Testis (tissue), 2 donors: ENCODE measurements at regions not wholly inside any gene's neighbourhood (a gene's known extent, or its start where the extent isn't known, plus 50 kb on each side); places are given as distances from the start of the nearest gene placed in this dataset.

Source experiments
- DNase-seq: peaks from one replicate; pipeline ENCODE4 v3.0.0-alpha.2; 2019
- H3K27ac ChIP-seq, 2 donors: fragments of 200-600 bp; sonication (generic); one replicate each; pipeline ENCODE4 v1.5.1; 2019
- H3K27me3 ChIP-seq: fragments of 200-600 bp; sonication (generic); one replicate; pipeline ENCODE4 v1.5.1; 2019
- H3K36me3 ChIP-seq: fragments of 200-600 bp; sonication (generic); one replicate; pipeline ENCODE4 v1.5.1; 2017; ENCODE audit warnings: low read depth; ENCODE audit errors: missing control alignments
- H3K4me1 ChIP-seq: fragments of 200-600 bp; sonication (generic); one replicate; pipeline ENCODE4 v1.5.1; 2019
- H3K4me3 ChIP-seq, 2 donors: fragments of 200-600 bp; sonication (generic); one replicate each; pipeline ENCODE4 v1.5.1; 2017 to 2019
- H3K9me3 ChIP-seq: fragments of 200-600 bp; sonication (generic); one replicate; pipeline ENCODE4 v1.5.1; 2017
- POLR2A ChIP-seq: fragments of 450-650 bp; IDR thresholded peaks from one replicate; pipeline ENCODE4 v1.6.1; 2017; ENCODE audit warnings: antibody characterized with exemption, mild to moderate bottlenecking, moderate library complexity
- WGBS, 2 donors: methylation state at CpG; one replicate each; pipeline ENCODE4 v1.1.5; 2018; 5-methylcytosine and 5-hydroxymethylcytosine counted together
- intact Hi-C: fragments of 100-400 bp; cut with DNase I; formaldehyde crosslinking; loops from one replicate; pipeline ENCODE4 v1.15.1; 2023; ENCODE audit warnings: low total_unique reads
- TF ChIP-seq, protein P1 (sequence below), 3 experiments: fragments of 450-650 bp in 2 of 3; fragments of 200-600 bp in 1 of 3; sonication (generic) in 1 of 3; IDR thresholded peaks; one replicate each; pipeline ENCODE4 v1.5.1; 2016 to 2019; ENCODE audit warnings: antibody characterized with exemption in 3 of 3, mild to moderate bottlenecking in 2 of 3, moderate library complexity in 1 of 3

DNA sequence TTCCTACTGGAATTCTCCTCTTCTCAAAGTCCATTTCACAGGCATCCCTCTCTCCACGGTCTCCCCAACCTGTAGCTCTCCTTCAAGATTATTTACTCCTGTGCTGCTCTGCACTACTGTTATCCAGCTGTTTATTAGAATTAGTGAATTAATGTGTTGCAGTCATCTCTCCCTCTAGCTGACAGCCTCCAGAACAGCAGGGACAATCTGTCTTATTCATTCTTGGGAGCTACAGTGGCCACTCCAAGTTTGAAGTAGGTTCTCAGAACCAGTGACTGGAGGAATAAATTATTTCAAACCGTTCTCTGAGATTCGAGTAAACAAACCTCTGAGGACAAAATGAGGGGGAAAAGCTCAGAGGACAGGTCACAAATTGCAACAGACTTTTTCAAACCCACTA is 330.9 kb downstream of the RRAGC start:
- no peaks in the 10 kb centered on the region for H3K4me1 ChIP-seq
- no peak overlapping the region for H3K27ac ChIP-seq
- no peaks in the 10 kb centered on the region for H3K9me3 ChIP-seq
- 55 to 66% methylated on average over 3 of the region's 3 CpGs for WGBS, 2 donors
- no peak for TF ChIP-seq POLR2A
- TF ChIP-seq, protein P1, sequence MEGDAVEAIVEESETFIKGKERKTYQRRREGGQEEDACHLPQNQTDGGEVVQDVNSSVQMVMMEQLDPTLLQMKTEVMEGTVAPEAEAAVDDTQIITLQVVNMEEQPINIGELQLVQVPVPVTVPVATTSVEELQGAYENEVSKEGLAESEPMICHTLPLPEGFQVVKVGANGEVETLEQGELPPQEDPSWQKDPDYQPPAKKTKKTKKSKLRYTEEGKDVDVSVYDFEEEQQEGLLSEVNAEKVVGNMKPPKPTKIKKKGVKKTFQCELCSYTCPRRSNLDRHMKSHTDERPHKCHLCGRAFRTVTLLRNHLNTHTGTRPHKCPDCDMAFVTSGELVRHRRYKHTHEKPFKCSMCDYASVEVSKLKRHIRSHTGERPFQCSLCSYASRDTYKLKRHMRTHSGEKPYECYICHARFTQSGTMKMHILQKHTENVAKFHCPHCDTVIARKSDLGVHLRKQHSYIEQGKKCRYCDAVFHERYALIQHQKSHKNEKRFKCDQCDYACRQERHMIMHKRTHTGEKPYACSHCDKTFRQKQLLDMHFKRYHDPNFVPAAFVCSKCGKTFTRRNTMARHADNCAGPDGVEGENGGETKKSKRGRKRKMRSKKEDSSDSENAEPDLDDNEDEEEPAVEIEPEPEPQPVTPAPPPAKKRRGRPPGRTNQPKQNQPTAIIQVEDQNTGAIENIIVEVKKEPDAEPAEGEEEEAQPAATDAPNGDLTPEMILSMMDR (IDR thresholded peaks at IDR 0.05): no peak
- intact Hi-C loops: no loop called here
- no peaks in the 10 kb centered on the region for H3K36me3 ChIP-seq
- no peak for DNase-seq
- H3K27me3 ChIP-seq: no peaks in the 10 kb centered on the region
- H3K4me3 ChIP-seq: no peak overlapping the region

DNA sequence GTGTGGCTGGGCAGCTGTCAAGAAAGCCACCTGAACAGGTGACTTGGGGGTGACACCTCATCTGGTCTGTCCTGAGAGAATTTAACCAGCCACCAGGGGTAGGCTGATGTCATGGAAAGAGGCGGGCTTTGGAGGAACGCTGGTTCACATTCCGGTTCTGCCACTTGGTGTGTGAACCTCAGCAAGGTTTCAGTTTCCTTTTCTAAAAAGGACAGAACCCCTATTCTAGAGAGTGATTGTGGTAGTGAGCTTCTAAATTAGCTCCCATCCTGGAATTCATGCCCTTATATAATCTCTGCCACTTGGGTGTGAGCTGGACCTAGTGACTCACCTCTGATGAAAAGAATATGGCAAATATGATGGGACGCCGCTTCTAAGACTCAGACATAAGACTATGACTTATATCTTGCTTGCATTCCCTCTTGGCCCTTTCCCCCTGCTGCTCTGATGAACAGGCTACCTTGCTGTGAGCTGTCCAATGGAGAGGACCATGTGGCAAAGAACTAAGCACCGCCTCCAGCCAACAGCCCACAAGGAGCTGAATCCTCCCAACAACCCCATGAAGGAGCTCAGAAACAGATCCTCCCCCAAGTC is 332.1 kb downstream of the RRAGC start:
- WGBS, 2 donors: 71 to 73% methylated on average over 6 of the region's 6 CpGs
- TF ChIP-seq, protein P1 (IDR thresholded peaks at IDR 0.05): no peak
- TF ChIP-seq POLR2A: no peak
- Histone ChIP-seq H3K27ac (no peak overlapping the region), H3K36me3 (no peaks in the 10 kb centered on the region), H3K4me3 (no peak overlapping the region), H3K4me1 (no peaks in the 10 kb centered on the region), H3K9me3 (no peaks in the 10 kb centered on the region), H3K27me3 (no peaks in the 10 kb centered on the region)
- no peak for DNase-seq
- intact Hi-C loops: no loop called here

DNA sequence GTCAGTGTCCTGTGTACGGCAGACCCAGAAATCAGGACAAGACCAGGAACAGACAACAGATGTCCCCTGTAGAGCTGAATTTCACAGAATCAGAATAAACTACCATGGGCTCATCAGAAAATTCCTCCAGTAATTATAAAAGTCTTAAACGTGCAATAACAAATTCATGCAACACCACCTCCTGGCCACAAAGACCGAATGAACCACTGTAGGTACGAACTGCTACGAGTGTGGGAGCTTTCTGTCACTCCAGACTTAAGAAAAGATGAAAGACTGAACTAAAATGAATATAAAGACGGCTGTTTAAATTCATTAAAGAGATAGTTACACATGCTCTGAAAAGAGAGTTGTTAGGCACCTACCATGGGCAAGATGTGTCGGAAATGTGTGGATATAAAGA is 333.5 kb downstream of the RRAGC start:
- no peak overlapping the region for H3K27ac ChIP-seq
- intact Hi-C loops: no loop called here
- no peaks in the 10 kb centered on the region for H3K9me3 ChIP-seq
- DNase-seq: no peak
- no peaks in the 10 kb centered on the region for H3K4me1 ChIP-seq
- no peak overlapping the region for H3K4me3 ChIP-seq
- no peaks in the 10 kb centered on the region for H3K27me3 ChIP-seq
- WGBS, 2 donors: 49 to 58% methylated on average over 7 of the region's 7 CpGs
- TF ChIP-seq, protein P1 (IDR thresholded peaks at IDR 0.05): no peak
- TF ChIP-seq POLR2A: no peak
- no peaks in the 10 kb centered on the region for H3K36me3 ChIP-seq

DNA sequence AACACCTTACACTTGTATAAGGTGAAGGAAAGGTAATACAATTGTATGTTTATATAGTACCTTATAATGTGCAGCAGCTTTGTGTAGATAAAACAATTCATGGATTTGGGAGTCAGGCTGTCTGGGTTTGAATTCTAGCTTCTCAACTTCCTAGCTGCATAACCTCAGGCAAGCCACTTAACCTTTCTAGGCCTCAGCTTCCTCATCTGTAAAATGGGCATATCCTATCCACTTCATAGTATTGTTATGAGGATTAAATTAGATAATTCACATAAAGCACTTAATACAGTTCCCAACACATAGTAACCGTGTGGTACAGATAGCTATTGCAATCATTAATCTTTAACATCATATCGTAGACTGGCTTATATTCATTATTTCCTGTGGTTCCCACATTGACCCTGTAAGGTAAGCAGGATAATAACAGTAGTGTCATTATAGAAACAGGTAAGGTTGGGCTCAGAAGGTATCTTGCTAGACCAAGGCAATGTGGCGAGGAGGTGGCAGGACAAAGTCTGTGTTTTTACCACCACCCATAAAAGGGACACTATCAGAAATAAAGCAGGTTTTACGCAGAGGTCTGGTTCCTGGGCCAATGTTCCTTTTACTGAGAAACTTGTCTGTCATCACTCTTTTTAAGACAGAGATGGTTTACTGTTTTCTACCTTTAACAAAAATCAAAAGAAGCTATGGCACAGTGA is 334.1 kb downstream of the RRAGC start:
- no peak for DNase-seq
- intact Hi-C loops: no loop called here
- Histone ChIP-seq H3K4me1 (no peaks in the 10 kb centered on the region), H3K4me3 (no peak overlapping the region), H3K27me3 (no peaks in the 10 kb centered on the region), H3K36me3 (no peaks in the 10 kb centered on the region), H3K9me3 (no peaks in the 10 kb centered on the region), H3K27ac (no peak overlapping the region)
- TF ChIP-seq POLR2A: no peak
- TF ChIP-seq, protein P1 (IDR thresholded peaks at IDR 0.05): no peak
- 90 to 92% methylated on average over 4 of the region's 4 CpGs for WGBS, 2 donors
